ENCODE measurements at regions not wholly inside any gene's neighbourhood (a gene's known extent, or its start where the extent isn't known, plus 50 kb on each side); places are given as distances from the start of the nearest gene placed in this dataset.

DNA sequence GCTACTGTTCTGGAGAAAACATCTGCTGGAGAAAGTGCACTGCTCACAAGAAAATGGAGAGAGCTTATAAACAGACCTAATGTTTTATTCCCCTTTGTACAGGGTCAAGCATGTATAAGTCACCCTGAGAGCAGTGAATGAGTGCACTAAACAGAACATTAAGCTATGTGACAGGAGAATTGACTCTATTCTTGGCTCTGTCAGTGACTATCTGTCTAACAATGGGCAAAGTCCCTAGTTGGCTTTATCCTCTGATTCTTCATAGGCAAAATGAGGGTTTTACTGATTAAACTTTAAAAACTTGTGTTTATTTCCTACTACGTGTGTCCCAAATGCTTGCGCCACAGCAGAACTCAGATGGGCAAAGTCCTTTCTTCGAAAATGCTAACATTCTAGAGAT is 655.1 kb upstream of the SLC39A10 start:
- H2AFZ ChIP-seq (ENCODE audit: low read depth, low read length, poor library complexity, severe bottlenecking), result no peak overlapping the region
- H3K4me2 ChIP-seq (ENCODE audit: low read length), result no peak overlapping the region
- CTCF ChIA-PET, result no interaction called here
- H3K9ac ChIP-seq (ENCODE audit: low read length), result no peak overlapping the region
- no peaks in the 10 kb centered on the region for H3K9me2 ChIP-seq (ENCODE audit: insufficient read depth)
- H3K27ac ChIP-seq (ENCODE audit: low read depth, low read length), result no peak overlapping the region
- no TSS peak for BruUV-seq (replicated peaks)
- no peaks in the 10 kb centered on the region for H3K79me2 ChIP-seq (ENCODE audit: insufficient read depth, low read length)
- DNase-seq (ENCODE audit: low read depth, low spot score) (no peak), ATAC-seq (no peak)
- no peaks in the 10 kb centered on the region for H3K9me3 ChIP-seq (ENCODE audit: control insufficient read depth in 1 of 2, insufficient read depth in 1 of 2, low read depth in 1 of 2, low read length in 2 of 2)
- POLR2A ChIA-PET, result no interaction called here
- no peak overlapping the region for H3K4me3 ChIP-seq (replicated peaks in 1 of 2; ENCODE audit: low read depth in 1 of 2, low read length in 2 of 2)
- H3K27me3 ChIP-seq (ENCODE audit: insufficient read depth, low read length), result no peaks in the 10 kb centered on the region
- intact Hi-C loops (cut with micrococcal nuclease), result no loop called here
- RAD21 ChIA-PET (ENCODE audit: low non-redundant PET in 1 of 2, low total read pairs in 2 of 2, uncharacterized antibody in 2 of 2, unreplicated experiment in 2 of 2), result no interaction called here
- TF ChIP-seq POLR2AphosphoS5 (IDR thresholded peaks at IDR 0.05; ENCODE audit: low read depth, low read length) (no peak), ELF1 (IDR thresholded peaks at IDR 0.05; ENCODE audit: borderline replicate concordance, low read depth) (no peak), YY1 (IDR thresholded peaks at IDR 0.05; ENCODE audit: extremely low read depth, insufficient replicate concordance, low read depth, low read length) (no peak), EZH2phosphoT487 (IDR thresholded peaks at IDR 0.05; ENCODE audit: borderline replicate concordance) (no peak), JUND (IDR thresholded peaks at IDR 0.05) (no peak), CBX3 (IDR thresholded peaks at IDR 0.05; ENCODE audit: low read depth) (no peak), POLR2A (IDR thresholded peaks at IDR 0.05; ENCODE audit: borderline replicate concordance, extremely low read depth, insufficient read depth, insufficient read length) (no peak), CEBPB (IDR thresholded peaks at IDR 0.05; ENCODE audit: low read depth) (no peak), RAD21 (IDR thresholded peaks at IDR 0.05; ENCODE audit: low read depth) (no peak), FOSL1 (IDR thresholded peaks at IDR 0.05; ENCODE audit: low read depth) (no peak), SRF (IDR thresholded peaks at IDR 0.05; ENCODE audit: low read depth) (no peak), EGR1 (IDR thresholded peaks at IDR 0.05; ENCODE audit: low read depth) (no peak), ZNF274 (IDR thresholded peaks at IDR 0.05; ENCODE audit: low read depth, low read length) (no peak), EZH2 (IDR thresholded peaks at IDR 0.05) (no peak), SP1 (IDR thresholded peaks at IDR 0.05; ENCODE audit: low read depth) (no peak), ZFX (IDR thresholded peaks at IDR 0.05) (no peak), TCF7L2 (IDR thresholded peaks at IDR 0.05; ENCODE audit: borderline replicate concordance, extremely low read depth, insufficient read depth, insufficient read length) (no peak)
- TF ChIP-seq, protein P1, sequence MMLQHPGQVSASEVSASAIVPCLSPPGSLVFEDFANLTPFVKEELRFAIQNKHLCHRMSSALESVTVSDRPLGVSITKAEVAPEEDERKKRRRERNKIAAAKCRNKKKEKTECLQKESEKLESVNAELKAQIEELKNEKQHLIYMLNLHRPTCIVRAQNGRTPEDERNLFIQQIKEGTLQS (IDR thresholded peaks at IDR 0.05), result no peak
- TF ChIP-seq, protein P2, sequence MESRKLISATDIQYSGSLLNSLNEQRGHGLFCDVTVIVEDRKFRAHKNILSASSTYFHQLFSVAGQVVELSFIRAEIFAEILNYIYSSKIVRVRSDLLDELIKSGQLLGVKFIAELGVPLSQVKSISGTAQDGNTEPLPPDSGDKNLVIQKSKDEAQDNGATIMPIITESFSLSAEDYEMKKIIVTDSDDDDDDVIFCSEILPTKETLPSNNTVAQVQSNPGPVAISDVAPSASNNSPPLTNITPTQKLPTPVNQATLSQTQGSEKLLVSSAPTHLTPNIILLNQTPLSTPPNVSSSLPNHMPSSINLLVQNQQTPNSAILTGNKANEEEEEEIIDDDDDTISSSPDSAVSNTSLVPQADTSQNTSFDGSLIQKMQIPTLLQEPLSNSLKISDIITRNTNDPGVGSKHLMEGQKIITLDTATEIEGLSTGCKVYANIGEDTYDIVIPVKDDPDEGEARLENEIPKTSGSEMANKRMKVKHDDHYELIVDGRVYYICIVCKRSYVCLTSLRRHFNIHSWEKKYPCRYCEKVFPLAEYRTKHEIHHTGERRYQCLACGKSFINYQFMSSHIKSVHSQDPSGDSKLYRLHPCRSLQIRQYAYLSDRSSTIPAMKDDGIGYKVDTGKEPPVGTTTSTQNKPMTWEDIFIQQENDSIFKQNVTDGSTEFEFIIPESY (IDR thresholded peaks at IDR 0.05; ENCODE audit: extremely low read depth, insufficient replicate concordance, low read length), result no peak
- TF ChIP-seq, protein P3, sequence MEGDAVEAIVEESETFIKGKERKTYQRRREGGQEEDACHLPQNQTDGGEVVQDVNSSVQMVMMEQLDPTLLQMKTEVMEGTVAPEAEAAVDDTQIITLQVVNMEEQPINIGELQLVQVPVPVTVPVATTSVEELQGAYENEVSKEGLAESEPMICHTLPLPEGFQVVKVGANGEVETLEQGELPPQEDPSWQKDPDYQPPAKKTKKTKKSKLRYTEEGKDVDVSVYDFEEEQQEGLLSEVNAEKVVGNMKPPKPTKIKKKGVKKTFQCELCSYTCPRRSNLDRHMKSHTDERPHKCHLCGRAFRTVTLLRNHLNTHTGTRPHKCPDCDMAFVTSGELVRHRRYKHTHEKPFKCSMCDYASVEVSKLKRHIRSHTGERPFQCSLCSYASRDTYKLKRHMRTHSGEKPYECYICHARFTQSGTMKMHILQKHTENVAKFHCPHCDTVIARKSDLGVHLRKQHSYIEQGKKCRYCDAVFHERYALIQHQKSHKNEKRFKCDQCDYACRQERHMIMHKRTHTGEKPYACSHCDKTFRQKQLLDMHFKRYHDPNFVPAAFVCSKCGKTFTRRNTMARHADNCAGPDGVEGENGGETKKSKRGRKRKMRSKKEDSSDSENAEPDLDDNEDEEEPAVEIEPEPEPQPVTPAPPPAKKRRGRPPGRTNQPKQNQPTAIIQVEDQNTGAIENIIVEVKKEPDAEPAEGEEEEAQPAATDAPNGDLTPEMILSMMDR (IDR thresholded peaks at IDR 0.05 in 2 of 3, conservative IDR thresholded peaks at IDR 0.05 in 1 of 3; ENCODE audit: borderline replicate concordance in 1 of 3, insufficient read depth in 1 of 3, low read depth in 2 of 3, low read length in 2 of 3), result no peak
- H3K36me3 ChIP-seq (ENCODE audit: control insufficient read depth in 1 of 2, insufficient read depth in 2 of 2, low read length in 2 of 2), result no peaks in the 10 kb centered on the region
- H3K4me1 ChIP-seq (ENCODE audit: control insufficient read depth in 1 of 2, insufficient read depth in 2 of 2, low read length in 2 of 2), result no peaks in the 10 kb centered on the region
- no peaks in the 10 kb centered on the region for H4K20me1 ChIP-seq (ENCODE audit: insufficient read depth)

All from HCT116 (cell line).